SU-DHL-6 (cell line): ENCODE measurements at regions not wholly inside any gene's neighbourhood (a gene's known extent, or its start where the extent isn't known, plus 50 kb on each side); places are given as distances from the start of the nearest gene placed in this dataset.
A peak's percentile ranks its signal among the peaks of the same experiment; 100 is the strongest.

ENCODE experiments used
- H2AFZ ChIP-seq: fragments of 200-600 bp; sonication (generic); 2 replicates; pipeline ENCODE4 v1.6.1; 2014; ENCODE audit warnings: low read depth, mild to moderate bottlenecking, moderate library complexity, mixed read lengths, antibody characterized with exemption, low read length; ENCODE audit not compliant: severe bottlenecking
- H3F3A ChIP-seq: fragments of 200-600 bp; shearing (Covaris generic); 2 replicates; pipeline ENCODE4 v1.6.0; 2016; ENCODE audit warnings: antibody characterized with exemption, mild to moderate bottlenecking; ENCODE audit not compliant: insufficient read depth
- H3K27ac ChIP-seq: fragments of 200-600 bp; sonication (generic); 2 replicates; pipeline ENCODE4 v1.5.1; 2016; ENCODE audit warnings: low read depth, mild to moderate bottlenecking, low read length, moderate library complexity, mixed read lengths
- H3K27me3 ChIP-seq: fragments of 200-600 bp; sonication (generic), shearing (Covaris generic); 2 replicates; pipeline ENCODE4 v1.6.0; 2014; ENCODE audit warnings: mild to moderate bottlenecking, low read length
- H3K36me3 ChIP-seq: fragments of 200-600 bp; sonication (generic); 2 replicates; pipeline ENCODE4 v1.6.1; 2014; ENCODE audit warnings: mild to moderate bottlenecking, low read length, mixed read lengths
- H3K4me2 ChIP-seq: fragments of 300-600, 200-600 bp; shearing (Covaris generic), sonication (generic); 2 replicates; pipeline ENCODE4 v1.6.0; 2014; ENCODE audit warnings: low read length, low read depth, mild to moderate bottlenecking; ENCODE audit not compliant: poor library complexity, severe bottlenecking
- H3K4me3 ChIP-seq: fragments of 200-600 bp; sonication (generic); 2 replicates; pipeline ENCODE4 v1.5.1; 2014; ENCODE audit warnings: antibody characterized with exemption, low read length, mild to moderate bottlenecking, mixed read lengths; ENCODE audit not compliant: insufficient read depth, poor library complexity, severe bottlenecking
- H3K79me2 ChIP-seq: fragments of 200-600 bp; sonication (generic); 2 replicates; pipeline ENCODE4 v1.6.1; 2014; ENCODE audit warnings: mild to moderate bottlenecking, low read length, moderate library complexity; ENCODE audit not compliant: insufficient read depth
- H3K9ac ChIP-seq: fragments of 200-600 bp; sonication (generic); 2 replicates; pipeline ENCODE4 v1.7.0; 2014; ENCODE audit warnings: mild to moderate bottlenecking, low read length
- H3K9me2 ChIP-seq: fragments of 200-600 bp; sonication (generic); replicated peaks from 2 replicates; pipeline ENCODE4 v1.6.1; 2014; ENCODE audit warnings: low read length; ENCODE audit not compliant: insufficient read depth
- H3K9me3 ChIP-seq: fragments of 200-600 bp; sonication (generic); 2 replicates; pipeline ENCODE4 v1.6.1; 2014; ENCODE audit warnings: low read length, mixed read lengths; ENCODE audit not compliant: insufficient read depth
- H4K20me1 ChIP-seq: fragments of 200-600 bp; sonication (generic); 2 replicates; pipeline ENCODE4 v1.6.1; 2014; ENCODE audit warnings: low read depth, mild to moderate bottlenecking, antibody characterized with exemption, low read length, moderate library complexity, mixed read lengths
- EZH2phosphoT487 ChIP-seq: fragments of 200-600 bp; sonication (generic), shearing (Covaris generic); conservative IDR thresholded peaks from 2 replicates; pipeline ENCODE4 v1.6.1; 2018; ENCODE audit warnings: mild to moderate bottlenecking, antibody characterized with exemption, low read length, moderate library complexity, mixed read lengths
- TF ChIP-seq, protein P1 (sequence below): fragments of 200-600 bp; sonication (generic); IDR thresholded peaks from one replicate; pipeline ENCODE4 v1.5.1; 2017; ENCODE audit warnings: antibody characterized with exemption, mild to moderate bottlenecking, low read length, moderate library complexity; ENCODE audit not compliant: insufficient read depth, poor library complexity, severe bottlenecking

DNA sequence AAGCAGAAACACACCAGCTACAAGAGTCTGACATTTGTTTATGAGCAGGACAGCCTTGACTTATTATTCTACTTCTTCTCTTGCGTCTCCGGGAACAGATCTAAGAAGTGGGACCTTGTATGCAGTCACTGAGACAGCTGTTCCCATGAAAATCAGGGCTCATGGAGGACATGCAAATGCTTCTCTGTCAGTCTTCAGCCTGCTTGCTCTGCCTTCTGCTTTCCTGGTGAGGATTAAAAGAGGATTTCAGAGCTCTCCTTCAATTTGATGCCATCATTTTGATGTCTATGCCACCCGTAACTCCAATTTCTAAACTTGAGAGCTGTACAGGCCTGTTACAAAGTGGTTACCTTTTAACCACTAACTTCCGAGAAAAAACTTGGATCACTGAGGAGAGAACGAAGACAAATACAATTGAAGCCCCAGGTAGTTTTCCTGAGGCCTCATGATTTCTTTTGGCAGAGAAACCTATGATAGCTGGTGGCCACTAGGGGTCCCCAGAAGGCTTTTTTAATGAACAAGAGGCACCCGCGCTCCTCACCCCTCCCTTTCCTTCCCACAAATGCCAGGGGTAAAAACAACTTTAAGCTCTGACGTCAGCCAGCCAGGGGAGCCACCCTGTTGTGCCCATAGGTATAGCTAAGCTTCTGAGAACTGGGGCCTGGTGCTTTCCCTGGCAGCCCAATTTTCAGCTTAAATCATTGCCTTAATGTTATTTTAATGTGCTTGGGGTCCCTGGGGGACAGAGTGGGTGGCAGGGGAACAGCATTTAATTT, 97.0 kb downstream of the DDIT4L start:
- no peaks in the 10 kb centered on the region for H3K36me3 ChIP-seq
- H4K20me1 ChIP-seq: no peaks in the 10 kb centered on the region
- H3K27ac ChIP-seq: no peak overlapping the region
- H3K4me3 ChIP-seq: no peak overlapping the region
- H3K9me3 ChIP-seq: no peaks in the 10 kb centered on the region
- H3K4me2 ChIP-seq: no peak overlapping the region
- no peaks in the 10 kb centered on the region for H3K79me2 ChIP-seq
- H3K9me2 ChIP-seq: no peaks in the 10 kb centered on the region
- TF ChIP-seq, protein P1, sequence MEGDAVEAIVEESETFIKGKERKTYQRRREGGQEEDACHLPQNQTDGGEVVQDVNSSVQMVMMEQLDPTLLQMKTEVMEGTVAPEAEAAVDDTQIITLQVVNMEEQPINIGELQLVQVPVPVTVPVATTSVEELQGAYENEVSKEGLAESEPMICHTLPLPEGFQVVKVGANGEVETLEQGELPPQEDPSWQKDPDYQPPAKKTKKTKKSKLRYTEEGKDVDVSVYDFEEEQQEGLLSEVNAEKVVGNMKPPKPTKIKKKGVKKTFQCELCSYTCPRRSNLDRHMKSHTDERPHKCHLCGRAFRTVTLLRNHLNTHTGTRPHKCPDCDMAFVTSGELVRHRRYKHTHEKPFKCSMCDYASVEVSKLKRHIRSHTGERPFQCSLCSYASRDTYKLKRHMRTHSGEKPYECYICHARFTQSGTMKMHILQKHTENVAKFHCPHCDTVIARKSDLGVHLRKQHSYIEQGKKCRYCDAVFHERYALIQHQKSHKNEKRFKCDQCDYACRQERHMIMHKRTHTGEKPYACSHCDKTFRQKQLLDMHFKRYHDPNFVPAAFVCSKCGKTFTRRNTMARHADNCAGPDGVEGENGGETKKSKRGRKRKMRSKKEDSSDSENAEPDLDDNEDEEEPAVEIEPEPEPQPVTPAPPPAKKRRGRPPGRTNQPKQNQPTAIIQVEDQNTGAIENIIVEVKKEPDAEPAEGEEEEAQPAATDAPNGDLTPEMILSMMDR: peak; percentile 53
- TF ChIP-seq EZH2phosphoT487: no peak
- peak overlapping the region; percentile 64 for H2AFZ ChIP-seq
- no peaks in the 10 kb centered on the region for H3K27me3 ChIP-seq
- H3K9ac ChIP-seq: no peak overlapping the region; the same call in 1 of the 2 replicates
- H3F3A ChIP-seq: no peaks in the 10 kb centered on the region

DNA sequence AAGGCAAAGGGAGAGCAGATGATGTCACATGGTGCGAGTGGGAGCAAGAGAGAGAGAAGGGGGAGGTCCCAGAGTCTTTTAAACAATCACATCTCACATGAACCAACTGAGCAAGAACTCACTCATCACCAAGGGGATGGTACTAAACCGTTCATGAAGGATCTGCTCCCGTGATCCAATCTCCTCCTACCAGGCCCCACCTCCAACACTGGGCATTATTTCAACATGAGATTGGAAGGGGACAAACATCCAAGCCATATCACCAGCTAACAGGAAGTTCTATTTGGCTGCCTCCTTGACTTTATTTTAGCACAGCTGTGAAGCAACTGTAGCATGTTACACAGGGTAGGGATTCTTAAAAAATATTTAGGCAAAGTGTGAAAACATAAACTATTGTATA, 102.5 kb downstream of the DDIT4L start:
- H2AFZ ChIP-seq: no peak overlapping the region
- no peak overlapping the region for H3K27ac ChIP-seq
- H3F3A ChIP-seq: no peaks in the 10 kb centered on the region
- no peaks in the 10 kb centered on the region for H3K9me2 ChIP-seq
- TF ChIP-seq EZH2phosphoT487: no peak
- TF ChIP-seq, protein P1: no peak
- H3K9me3 ChIP-seq: no peaks in the 10 kb centered on the region
- no peaks in the 10 kb centered on the region for H3K27me3 ChIP-seq
- no peak overlapping the region for H3K4me3 ChIP-seq
- no peak overlapping the region for H3K9ac ChIP-seq
- H3K4me2 ChIP-seq: no peak overlapping the region
- no peaks in the 10 kb centered on the region for H3K36me3 ChIP-seq
- H3K79me2 ChIP-seq: no peaks in the 10 kb centered on the region
- no peaks in the 10 kb centered on the region for H4K20me1 ChIP-seq

DNA sequence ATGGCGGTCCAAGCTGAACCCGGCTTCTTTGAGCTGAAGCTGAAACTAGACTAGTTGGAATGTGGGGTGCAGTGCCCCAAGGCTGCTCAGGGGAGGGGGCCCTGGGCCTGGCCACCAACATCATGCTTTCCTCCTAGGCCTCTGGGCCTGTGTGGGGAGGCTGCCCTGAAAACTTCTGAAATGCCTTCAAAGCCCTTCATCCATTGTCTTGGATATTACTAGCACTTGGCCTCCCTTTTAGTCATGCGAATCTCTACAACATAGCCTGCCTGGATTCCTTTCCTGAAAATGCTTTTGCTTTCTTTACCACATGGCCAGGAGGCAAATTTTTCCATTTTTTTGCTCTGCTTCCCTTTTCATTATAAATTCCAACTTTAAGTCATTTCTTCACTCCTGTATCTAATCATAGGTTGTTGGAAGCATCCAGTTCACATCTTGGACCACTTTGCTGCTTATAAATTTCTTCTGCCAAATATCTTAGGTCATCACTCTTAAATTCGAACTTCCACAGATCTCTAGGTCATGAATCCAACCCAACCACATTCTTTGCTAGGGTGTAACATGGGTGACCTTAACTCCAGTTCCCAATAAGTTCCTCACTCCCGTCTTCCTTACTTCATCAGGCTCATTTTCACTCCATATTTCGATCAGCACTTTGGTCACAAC, 103.4 kb downstream of the DDIT4L start:
- Histone ChIP-seq H3K36me3 (no peaks in the 10 kb centered on the region), H3F3A (no peaks in the 10 kb centered on the region), H4K20me1 (no peaks in the 10 kb centered on the region), H3K9ac (no peak overlapping the region), H3K9me2 (no peaks in the 10 kb centered on the region), H3K4me2 (no peak overlapping the region), H3K79me2 (no peaks in the 10 kb centered on the region), H3K9me3 (no peaks in the 10 kb centered on the region), H2AFZ (no peak overlapping the region), H3K4me3 (no peak overlapping the region), H3K27ac (no peak overlapping the region), H3K27me3 (no peaks in the 10 kb centered on the region)
- no peak for TF ChIP-seq EZH2phosphoT487
- TF ChIP-seq, protein P1: no peak
